HG02970 (cell line): ENCODE measurements at regions not wholly inside any gene's neighbourhood (a gene's known extent, or its start where the extent isn't known, plus 50 kb on each side); places are given as distances from the start of the nearest gene placed in this dataset.

Experiments
- ATAC-seq: cut with Tn5 transposase; IDR thresholded peaks from one replicate; pipeline ENCODE4 v1.9.1; 2021; ENCODE audit warnings: mild to moderate bottlenecking, moderate library complexity, moderate number of reproducible peaks; ENCODE audit not compliant: unreplicated experiment, low FRiP score

DNA sequence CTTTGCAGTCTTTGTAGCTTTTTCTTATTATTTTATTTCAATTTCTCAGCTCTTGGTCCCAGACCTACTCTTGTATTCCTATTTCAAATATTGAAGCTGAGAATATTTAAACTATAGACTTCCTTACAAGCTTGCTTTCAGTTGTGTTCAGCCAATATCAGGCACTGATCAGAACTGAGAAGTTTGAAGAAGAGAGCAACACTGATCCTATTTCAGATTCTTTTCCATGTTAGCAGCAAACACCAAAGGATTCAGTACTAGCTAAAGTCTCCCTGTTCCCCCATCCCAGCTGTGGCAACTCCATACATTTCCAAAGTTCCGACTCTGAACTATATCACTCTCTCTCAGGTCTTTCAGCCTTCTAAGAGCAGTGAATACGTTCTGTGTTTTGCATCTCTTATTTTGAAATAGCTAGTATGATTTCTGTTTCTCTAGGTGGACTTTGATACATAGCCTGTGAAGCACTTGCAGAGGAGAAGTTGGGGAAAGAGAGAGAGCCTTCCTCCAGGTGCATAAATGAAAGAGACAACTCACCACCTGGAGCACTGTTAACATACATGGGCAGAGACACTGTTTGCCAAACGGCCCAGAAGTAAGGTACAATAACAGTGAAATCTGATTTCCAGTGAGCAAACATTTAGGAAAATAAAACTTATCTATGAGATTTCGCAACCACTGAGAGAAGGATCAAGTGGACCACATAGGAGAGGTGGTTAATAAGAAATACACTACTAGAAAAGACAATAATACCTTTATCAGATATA, 135.0 kb upstream of the ZNF804A start:
- ATAC-seq: no peak

GRCh38 chr2:184463866-184464248, 134.5 kb upstream of the ZNF804A start:
- no peak for ATAC-seq

DNA sequence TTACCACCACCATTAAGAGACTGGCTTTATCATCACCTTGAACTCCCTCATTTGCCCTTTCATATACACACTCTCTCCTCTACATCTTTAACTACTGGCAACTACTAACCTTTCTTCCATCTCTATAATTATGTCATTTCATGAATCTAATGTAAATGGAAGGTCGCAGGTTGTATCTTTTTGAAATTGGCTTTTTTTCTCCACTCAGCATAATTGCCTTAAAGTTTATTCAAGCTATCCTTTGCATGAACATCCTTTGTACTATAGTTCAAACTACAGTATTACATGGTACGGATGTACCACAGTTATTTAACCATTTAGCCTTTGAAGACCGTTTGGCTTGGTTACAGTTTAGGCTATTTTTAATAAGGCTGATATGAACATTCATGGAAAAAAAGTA, 129.5 kb upstream of the ZNF804A start:
- no peak for ATAC-seq

- no peak for ATAC-seq
These were observed 125.8 kb upstream of the ZNF804A start for GRCh38 chr2:184472481-184472880.

DNA sequence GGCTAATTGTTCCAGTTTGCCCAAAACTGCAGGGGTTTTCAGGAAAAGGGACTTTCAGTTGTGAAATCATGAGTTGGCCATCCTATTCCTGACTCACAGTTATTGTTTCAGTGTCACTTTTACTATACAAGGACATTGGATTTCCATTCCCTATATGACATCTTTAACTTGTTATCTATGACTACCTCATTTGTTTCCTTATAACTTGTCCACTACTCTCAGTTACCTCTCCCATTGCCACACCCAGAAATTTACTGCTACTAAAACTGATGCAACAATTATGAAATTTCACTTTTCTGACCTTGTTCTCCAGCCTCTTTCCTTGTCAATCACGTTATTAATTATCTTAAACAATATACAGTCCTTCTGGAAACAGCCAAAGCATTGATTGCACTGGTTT, 116.5 kb upstream of the ZNF804A start:
- ATAC-seq: no peak

GRCh38 chr2:184498936-184499335, 99.4 kb upstream of the ZNF804A start:
- ATAC-seq: no peak

DNA sequence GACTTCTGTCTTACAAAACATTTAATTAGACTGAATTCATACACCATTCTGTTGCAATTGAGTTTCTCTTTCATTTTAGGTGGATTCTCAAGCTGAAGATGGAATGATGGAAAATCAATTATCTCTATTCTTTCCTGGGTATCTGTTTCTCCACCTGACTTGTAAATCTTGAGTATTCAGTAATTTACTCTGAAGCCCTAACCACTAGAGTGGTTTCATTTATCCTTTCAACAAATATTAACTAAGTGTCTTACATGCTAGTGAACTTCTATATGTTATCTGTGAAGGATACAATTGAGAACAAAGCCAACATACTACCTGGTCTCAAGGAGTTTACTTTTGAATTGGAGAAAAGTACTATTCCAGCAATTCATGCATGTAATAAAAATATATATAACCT, 94.1 kb upstream of the ZNF804A start:
- no peak for ATAC-seq

DNA sequence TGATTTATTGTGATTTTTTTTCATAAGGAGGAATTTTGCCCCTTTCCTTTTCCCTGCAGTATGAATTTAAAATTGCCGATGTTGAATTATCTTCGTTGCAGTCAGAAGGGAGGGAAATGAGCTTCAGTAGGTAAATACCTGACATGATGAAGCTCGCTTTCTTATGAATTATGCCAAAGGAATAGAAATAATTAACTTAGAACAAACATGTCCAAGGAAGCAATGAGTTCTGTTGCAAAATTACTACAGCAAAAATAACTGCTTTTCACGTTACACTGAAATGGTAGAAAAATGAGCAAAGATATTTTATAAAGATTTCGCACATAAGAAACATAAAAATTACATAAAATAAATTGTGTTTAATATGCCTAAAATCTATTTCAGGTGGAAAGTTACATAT, 91.1 kb upstream of the ZNF804A start:
- no peak for ATAC-seq

- ATAC-seq: no peak
These were observed 80.9 kb upstream of the ZNF804A start for GRCh38 chr2:184517402-184517801.

GRCh38 chr2:184520441-184520840, 77.9 kb upstream of the ZNF804A start:
- ATAC-seq: no peak

DNA sequence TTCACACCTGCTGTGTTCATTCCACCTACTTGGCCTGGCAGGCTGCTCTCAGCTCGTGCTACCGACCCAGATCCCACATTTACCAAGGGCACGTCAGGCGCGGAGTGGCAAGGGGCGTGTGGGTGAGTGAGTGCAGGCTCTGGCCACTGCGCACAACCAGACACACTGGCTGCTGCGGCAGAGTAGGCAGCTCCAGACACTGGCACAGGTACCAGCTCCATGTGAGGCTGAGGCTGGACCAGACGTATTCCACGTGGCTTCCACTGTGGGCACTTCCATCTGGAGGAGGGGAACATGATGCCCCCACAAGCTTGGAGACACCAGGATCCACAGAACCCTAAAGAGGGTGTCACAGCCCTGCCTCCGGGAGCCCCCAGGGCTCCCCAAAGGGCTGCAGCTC, 74.6 kb upstream of the ZNF804A start:
- ATAC-seq: no peak

- ATAC-seq: no peak
These were observed 73.6 kb upstream of the ZNF804A start for GRCh38 chr2:184524551-184525382.

DNA sequence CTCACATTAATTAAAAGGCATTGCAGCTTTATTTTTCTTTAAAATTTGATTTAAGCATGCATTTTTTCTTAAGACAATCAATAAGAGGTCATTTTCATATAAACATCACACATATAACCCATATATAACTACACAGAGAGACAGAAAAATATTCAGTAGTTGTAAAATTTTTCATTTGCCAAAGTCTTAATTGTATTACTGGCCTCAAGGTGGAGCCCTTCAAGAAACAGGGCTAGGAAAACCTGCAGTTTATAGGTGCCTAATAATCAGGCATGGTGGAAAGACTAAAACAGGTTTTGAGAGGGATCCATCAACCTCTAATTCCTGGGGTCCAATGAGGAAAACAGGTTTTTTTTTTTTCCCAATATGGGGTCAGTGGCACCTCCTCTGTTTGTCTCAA, 71.3 kb upstream of the ZNF804A start:
- ATAC-seq: no peak

GRCh38 chr2:184528119-184528518, 70.2 kb upstream of the ZNF804A start:
- ATAC-seq: no peak

GRCh38 chr2:184530239-184530638, 68.1 kb upstream of the ZNF804A start:
- ATAC-seq: no peak

- ATAC-seq: no peak
These were observed 67.4 kb upstream of the ZNF804A start for GRCh38 chr2:184530959-184531358.

DNA sequence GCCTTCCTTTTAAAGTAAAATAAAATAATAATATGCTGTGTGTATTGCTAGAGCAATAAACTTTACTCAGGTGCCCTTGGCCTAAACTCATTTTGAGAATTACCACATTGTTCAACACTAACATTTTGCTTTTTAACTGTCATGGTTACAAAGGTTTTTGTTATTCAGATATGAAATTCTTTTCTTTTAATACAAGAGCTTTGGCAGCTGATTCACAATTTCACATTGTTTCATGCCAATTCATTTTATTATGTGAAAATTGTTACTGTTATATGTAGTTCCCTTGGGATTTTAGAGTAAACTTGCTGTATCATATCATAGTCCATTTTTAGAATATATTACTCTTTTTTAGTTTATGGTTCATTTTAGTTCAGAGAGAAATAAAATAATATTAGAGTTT, 65.8 kb upstream of the ZNF804A start:
- ATAC-seq: no peak

- no peak for ATAC-seq
These were observed 63.3 kb upstream of the ZNF804A start for GRCh38 chr2:184534986-184535385.

GRCh38 chr2:184540246-184540789, 58.0 kb upstream of the ZNF804A start:
- ATAC-seq: no peak

DNA sequence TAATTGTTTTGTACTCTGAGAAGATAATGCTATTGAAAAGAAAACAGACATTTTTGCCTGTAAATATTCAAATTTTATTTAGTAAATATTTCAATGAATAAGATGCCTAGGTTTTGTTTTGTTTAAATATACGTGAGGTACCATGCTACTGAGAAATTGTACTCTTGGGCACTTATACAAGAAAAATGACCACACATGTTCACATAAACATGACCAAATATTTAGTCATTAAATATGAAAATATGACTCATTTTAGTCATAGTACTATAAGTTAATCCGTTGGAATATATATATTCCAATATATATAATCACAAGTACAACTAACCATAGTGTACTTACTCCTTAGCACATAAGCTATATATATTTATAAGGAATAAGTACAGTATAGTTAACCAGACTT, 56.7 kb upstream of the ZNF804A start:
- no peak for ATAC-seq

GRCh38 chr2:184543832-184544231, 54.5 kb upstream of the ZNF804A start:
- no peak for ATAC-seq
